ENCODE measurements at regions not wholly inside any gene's neighbourhood (a gene's known extent, or its start where the extent isn't known, plus 50 kb on each side); places are given as distances from the start of the nearest gene placed in this dataset.
A peak's percentile ranks its signal among the peaks of the same experiment; 100 is the strongest.

DNA sequence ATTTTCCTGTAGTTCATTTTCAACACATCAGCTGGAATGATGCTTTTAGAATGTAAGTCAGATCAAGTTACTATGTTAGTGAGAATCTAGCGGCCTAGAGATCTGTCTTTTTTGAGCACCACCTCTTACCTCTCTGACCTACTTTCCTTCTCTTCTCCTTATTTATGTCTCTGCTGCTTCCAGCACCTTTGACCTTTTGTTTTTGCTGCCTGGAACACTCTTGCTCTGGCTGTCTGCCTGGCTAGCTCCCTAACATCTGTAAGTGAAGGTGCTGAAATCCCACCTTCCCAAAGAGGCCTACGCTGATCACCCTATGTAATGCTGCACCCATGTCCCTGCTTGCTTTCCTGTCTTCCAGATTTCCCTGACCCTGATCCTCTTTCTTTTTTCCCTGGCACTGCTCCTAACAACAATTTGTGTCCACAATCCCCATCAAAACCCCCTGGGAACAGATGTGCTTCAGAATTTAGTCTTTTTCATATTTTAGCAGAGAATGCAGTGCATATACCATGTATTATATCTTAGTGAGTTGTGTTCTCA, 87.8 kb downstream of the RFPL4B start:
- Histone ChIP-seq H3K4me3 (no peak overlapping the region), H3K9me3 (no peaks in the 10 kb centered on the region), H3K36me3 (no peaks in the 10 kb centered on the region), H3K4me1 (ENCODE audit: insufficient read depth) (peaks cover 15% of the 10 kb centered on the region), H3K27ac (peak overlapping the region in 1 of 2 donors; percentile 0), H3K27me3 (no peaks in the 10 kb centered on the region)
- TF ChIP-seq POLR2A (IDR thresholded peaks at IDR 0.05) (no peak), EP300 (IDR thresholded peaks at IDR 0.05) (no peak)
- TF ChIP-seq, protein P1, sequence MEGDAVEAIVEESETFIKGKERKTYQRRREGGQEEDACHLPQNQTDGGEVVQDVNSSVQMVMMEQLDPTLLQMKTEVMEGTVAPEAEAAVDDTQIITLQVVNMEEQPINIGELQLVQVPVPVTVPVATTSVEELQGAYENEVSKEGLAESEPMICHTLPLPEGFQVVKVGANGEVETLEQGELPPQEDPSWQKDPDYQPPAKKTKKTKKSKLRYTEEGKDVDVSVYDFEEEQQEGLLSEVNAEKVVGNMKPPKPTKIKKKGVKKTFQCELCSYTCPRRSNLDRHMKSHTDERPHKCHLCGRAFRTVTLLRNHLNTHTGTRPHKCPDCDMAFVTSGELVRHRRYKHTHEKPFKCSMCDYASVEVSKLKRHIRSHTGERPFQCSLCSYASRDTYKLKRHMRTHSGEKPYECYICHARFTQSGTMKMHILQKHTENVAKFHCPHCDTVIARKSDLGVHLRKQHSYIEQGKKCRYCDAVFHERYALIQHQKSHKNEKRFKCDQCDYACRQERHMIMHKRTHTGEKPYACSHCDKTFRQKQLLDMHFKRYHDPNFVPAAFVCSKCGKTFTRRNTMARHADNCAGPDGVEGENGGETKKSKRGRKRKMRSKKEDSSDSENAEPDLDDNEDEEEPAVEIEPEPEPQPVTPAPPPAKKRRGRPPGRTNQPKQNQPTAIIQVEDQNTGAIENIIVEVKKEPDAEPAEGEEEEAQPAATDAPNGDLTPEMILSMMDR (IDR thresholded peaks at IDR 0.05) = no peak
- peak in 3 of 5 donors; percentile 33 to 61 (median 50) for DNase-seq
- intact Hi-C loops (cut with DNase I) = no loop called here
- 49 to 66% (median 57%) methylated on average over 2 of the region's 2 CpGs for WGBS, 3 donors

DNA sequence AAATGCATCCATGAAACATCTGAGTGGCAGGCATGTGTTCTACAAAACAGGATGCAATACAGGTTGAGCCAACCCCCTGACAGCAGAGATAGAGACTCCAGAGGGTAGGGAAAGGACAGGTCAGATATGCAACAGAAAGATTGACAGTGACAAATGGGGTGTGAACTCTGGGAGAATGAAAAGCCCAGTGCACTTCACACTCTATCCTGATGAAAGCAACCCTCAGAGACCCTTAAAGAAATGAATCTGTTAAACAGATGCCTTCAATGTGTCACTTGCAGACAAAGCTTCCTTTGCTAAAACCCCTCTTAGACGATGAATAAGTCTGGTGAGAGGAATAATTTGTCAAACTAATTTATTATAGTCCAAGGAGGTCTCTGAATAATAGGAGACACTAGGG, 89.9 kb downstream of the RFPL4B start:
- TF ChIP-seq POLR2A (IDR thresholded peaks at IDR 0.05) (no peak), EP300 (IDR thresholded peaks at IDR 0.05) (no peak)
- TF ChIP-seq, protein P1 (IDR thresholded peaks at IDR 0.05) = no peak
- Histone ChIP-seq H3K27ac (no peak overlapping the region), H3K27me3 (no peaks in the 10 kb centered on the region), H3K4me1 (ENCODE audit: insufficient read depth) (peaks cover 15% of the 10 kb centered on the region), H3K4me3 (no peak overlapping the region), H3K36me3 (no peaks in the 10 kb centered on the region), H3K9me3 (no peaks in the 10 kb centered on the region)
- 60 to 82% (median 68%) methylated on average over 1 of the region's 1 CpG for WGBS, 3 donors
- intact Hi-C loops (cut with DNase I) = no loop called here
- no peak for DNase-seq

DNA sequence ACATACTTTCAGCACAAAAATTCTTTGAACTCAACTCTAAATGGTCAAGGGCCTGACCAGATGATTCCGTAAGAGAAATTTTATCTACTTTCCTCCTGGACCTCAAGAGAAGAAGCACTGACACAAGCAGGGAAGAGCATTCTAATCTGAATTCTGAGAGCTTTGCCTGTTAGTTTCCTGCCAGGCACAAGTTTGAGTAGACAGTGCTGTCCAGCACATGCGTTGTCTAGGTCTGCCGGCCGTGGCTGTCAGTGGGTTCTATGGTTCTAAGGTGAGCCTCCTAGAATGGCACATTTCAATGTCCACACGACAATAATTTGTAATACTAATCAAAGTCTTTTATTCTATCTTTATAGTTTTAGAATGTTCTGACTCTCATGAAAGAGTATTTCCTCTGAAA, 91.9 kb downstream of the RFPL4B start:
- Histone ChIP-seq H3K4me3 (no peak overlapping the region), H3K9me3 (no peaks in the 10 kb centered on the region), H3K4me1 (ENCODE audit: insufficient read depth) (peaks cover 15% of the 10 kb centered on the region), H3K27me3 (no peaks in the 10 kb centered on the region), H3K36me3 (no peaks in the 10 kb centered on the region), H3K27ac (peak overlapping the region in 1 of 2 donors; percentile 4)
- TF ChIP-seq POLR2A (IDR thresholded peaks at IDR 0.05) = no peak
- TF ChIP-seq, protein P1 (IDR thresholded peaks at IDR 0.05) = no peak
- TF ChIP-seq EP300 (IDR thresholded peaks at IDR 0.05) = no peak
- DNase-seq = peak in 3 of 5 donors; percentile 43 to 48 (median 44)
- intact Hi-C loops (cut with DNase I) = no loop called here
- WGBS, 3 donors = 7 to 18% (median 9%) methylated on average over 5 of the region's 5 CpGs

DNA sequence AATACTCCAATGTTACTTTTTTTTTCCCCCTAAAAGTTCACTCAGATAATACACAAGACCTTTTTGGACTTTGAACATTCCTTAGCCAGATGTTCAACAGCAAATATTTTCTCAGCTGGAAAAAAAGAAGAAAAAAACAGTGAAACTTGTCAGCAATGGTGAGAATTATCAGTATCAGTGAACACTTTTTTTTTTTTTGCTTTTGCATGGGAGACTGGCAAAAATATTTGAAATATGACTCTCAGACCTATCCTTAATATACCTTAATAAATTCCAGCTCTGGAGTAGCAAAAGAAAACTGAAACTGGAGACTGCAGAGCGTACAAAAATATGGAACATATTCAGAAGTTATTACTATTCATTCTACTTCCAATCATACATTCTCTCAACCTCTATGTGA, 92.3 kb downstream of the RFPL4B start:
- Histone ChIP-seq H3K36me3 (no peaks in the 10 kb centered on the region), H3K27me3 (no peaks in the 10 kb centered on the region), H3K4me1 (ENCODE audit: insufficient read depth) (peaks cover 15% of the 10 kb centered on the region), H3K9me3 (no peaks in the 10 kb centered on the region), H3K27ac (peak overlapping the region in 1 of 2 donors; percentile 4), H3K4me3 (no peak overlapping the region)
- intact Hi-C loops (cut with DNase I) = no loop called here
- DNase-seq = no peak
- TF ChIP-seq, protein P1 (IDR thresholded peaks at IDR 0.05) = no peak
- TF ChIP-seq POLR2A (IDR thresholded peaks at IDR 0.05) (no peak), EP300 (IDR thresholded peaks at IDR 0.05) (no peak)
- 19 to 35% (median 30%) methylated on average over 1 of the region's 1 CpG for WGBS, 3 donors

All from ovary (tissue), 7 donors.